HG03575 (cell line): ENCODE measurements at regions not wholly inside any gene's neighbourhood (a gene's known extent, or its start where the extent isn't known, plus 50 kb on each side); places are given as distances from the start of the nearest gene placed in this dataset.
"Not testable (repeated sequence)": the region's sequence is repeated elsewhere in the genome, so short reads cannot be mapped to it uniquely, and the experiment has no call there.

Experiments
- ATAC-seq: cut with Tn5 transposase; IDR thresholded peaks from one replicate; pipeline ENCODE4 v1.9.1; 2021; ENCODE audit not compliant: unreplicated experiment, insufficient number of reproducible peaks, low FRiP score; ENCODE audit errors: extremely low read depth

- not testable (repeated sequence) for ATAC-seq
Observed at GRCh38 chr6:4725136-4725760, 51.0 kb upstream of the CDYL start.

DNA sequence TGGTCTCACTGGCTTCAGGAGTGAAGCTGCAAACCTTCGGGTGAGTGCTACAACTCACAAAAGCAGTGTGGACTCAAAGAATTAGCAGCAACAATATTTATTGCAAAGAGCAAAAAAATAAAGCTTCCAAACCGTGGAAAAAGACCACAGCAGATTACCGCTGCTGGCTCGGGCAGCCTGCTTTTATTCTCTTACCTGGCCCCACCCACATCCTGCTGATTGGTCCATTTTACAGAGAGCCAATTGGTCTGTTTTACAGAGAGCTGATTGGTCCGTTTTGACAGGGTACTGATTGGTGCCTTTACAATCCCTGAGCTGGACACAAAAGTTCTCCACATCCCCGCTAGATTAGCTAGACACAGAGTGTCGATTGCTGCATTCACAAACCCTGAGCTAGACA lies 51.5 kb upstream of the CDYL start:
- ATAC-seq, result not testable (repeated sequence)

- ATAC-seq, result no peak
Observed at GRCh38 chr6:4723383-4723782, 52.8 kb upstream of the CDYL start.

DNA sequence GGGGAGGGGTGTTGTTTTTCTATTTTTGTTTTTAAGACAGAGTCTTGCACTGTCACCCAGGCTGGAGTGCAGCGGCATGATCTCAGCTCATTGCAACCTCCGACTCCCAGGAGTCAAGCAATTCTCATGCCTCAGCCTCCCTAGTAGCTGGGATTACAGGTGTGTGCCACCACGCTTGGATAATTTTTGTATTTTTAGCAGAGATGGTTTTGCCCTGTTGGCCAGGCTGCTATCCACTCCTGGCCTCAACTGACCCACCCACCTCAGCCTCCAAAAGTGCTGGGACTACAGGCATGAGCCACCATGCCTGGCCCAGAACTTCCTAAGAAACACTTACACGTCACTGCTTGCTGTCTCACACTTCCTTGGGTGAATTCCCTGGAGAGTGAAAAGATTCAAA lies 54.8 kb upstream of the CDYL start:
- not testable (repeated sequence) for ATAC-seq

DNA sequence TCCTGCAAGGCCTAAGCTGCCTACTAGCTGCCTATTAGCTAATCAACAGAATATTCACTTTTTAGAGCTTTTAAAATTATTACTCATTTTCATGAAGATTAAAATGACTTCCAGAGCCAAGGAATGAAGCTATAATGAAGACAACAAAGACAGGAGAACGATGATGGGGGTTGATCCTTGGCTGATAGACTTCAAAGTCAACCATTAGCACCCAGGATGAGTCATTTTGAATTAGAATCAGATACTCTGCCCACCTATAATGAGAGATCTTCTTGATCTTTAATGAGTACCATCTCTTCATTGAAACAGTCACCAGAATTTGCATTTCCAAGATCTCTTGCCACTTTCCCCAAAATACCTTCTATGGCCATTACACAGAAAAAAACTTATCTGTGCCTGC lies 56.7 kb upstream of the CDYL start:
- no peak for ATAC-seq

DNA sequence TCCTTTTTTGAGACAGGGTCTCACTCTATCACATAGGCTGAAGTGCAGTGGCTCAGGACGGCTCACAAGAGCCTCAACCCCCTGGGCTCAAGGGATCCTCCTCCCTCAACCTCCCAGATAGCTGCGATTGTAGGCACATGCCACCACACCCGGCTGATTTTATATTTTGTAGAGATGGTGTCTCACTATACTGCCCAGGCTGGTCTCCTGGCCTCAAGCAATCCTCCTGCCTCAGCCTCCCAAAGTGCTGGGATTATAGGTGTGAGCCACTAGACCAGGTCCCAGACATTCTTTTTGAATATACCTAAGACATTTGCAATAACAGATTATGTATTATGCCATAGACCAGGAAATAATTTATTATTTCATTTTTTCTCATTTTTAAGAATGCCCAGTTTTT lies 58.3 kb upstream of the CDYL start:
- no peak for ATAC-seq

DNA sequence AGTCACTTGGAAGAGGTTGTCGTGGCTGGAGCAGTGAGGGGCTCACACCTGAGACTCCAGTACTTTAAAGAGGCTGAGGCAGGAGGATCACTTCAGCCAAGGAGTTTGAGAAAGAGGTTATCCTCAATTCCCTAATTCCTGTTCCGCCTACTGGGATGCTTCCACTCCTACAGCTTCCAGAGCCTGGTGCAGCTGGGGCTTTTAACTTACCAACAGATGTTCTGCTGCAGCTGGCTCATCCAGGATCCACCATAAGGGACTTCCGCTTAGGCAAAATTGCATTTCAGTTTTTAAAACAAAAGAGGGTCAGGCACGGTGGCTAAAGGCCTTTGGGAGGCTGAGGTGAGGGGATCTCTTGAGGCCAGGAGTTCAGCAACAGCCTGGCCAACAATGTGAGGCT lies 59.1 kb upstream of the CDYL start:
- no peak for ATAC-seq

DNA sequence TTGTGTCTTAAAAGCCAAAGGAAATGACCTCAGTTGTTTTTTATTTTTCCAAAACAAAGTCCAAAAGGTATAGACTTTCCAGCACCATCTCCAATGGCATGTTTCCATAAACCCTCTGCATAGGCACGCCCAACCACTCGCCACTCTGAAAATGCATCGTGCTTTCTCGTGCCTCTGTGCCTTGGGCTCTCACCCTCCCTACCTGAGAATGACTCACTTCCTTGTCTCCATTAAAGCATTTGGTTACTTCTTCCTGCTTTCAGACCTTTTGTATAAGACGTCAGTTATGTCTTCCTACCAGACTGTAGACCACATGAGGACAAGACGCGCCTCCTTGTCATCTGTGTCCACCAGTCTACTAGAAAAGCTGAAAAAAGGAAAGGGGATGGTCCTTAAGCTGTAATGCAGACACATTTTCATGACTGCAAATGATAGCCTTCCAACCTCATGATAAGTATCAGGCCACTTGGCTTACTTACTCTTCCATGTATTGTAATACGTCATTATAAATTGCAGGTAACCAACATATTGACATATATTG lies 61.2 kb upstream of the CDYL start:
- ATAC-seq, result no peak

DNA sequence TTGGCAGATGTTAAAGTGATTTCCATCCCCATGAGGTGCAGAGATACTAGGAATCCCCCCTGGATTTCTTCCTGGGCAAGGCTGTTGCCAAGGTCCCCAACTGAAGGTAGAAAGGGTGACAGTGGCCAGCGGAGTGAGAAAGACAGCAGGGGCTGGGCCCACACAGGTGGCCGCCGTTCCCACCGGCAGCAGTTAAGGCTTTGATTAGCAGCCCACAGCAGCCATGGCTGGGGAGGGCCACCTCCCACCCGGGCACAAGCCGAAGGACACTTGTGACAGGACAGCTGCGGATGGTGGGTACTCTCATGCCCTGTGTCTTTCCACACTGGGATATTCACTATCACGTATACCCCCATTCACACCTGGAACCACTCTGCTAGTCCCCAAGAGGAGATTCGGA lies 63.9 kb upstream of the CDYL start:
- no peak for ATAC-seq

DNA sequence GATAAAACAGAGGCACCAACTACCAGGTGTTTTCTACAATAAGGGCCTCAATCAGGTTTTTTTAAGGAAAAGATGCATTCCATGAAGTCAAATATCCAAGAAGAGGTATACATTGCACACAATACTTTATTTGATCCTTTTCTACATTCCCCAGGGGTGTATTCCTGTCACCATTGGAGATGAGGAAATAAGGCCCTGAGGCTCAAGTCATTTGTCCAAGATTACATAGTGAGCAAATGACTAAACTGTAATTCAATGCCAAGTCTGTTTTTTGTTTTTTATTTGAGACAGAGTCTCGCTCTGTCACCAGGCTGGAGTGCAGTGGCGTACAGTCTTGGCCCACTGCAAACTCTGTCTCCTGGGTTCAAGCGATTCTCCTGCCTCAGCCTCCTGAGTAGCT lies 69.2 kb upstream of the CDYL start:
- ATAC-seq, result no peak

DNA sequence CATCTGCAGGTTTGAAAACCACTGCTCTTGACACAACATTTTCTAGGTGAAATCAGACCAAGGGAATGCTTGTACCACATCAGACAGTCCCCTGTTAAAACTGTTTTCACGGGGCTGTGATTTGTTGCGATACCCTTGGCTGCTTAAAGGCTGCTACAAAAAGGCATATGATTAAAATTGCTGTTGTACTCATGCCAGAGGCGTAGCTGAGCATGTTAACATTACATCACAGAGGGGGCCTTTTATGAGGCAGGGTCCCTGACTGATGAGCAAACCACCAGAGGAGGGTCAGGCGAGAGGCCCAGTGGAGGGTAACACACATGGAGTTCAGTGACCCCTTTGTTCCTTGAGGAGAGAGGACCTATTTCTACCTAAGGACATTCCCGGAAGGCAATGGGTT lies 70.4 kb upstream of the CDYL start:
- ATAC-seq, result no peak

- no peak for ATAC-seq
Observed at GRCh38 chr6:4703382-4703781, 72.8 kb upstream of the CDYL start.

DNA sequence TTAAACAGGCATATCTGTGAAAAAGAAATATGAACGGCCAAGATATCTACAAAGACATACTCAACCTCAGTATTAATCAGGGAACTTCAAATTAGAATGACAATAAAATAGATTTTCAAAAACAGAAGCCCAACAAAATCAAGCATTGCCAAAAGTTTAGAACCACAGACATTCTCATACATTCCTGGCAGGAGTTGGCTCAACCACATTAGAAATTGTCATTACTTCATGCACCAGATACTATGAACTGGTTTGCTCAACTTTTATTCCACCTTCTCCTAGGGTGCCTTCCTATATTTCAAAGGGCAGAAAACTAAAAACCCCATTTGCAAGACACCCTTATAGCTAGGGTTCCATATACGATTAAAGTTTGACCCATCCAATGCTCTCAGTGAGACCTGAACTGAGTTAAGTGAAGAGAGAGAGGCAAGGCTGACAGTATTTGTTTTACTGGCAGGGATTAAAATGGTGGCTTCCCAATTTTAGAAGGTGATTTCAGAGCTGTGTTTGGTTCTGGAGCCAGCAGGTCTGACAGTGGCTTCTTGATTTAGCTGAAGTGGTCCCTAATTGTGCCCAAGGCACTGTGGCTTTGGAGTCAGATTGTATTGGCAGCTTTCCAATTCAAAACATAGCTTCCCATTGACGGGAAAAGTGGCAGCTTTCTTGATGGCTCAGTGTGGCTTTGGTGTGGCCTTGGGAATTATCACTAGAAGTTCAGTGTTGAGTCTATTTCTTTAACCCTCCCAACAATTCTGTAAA lies 77.1 kb upstream of the CDYL start:
- no peak for ATAC-seq

DNA sequence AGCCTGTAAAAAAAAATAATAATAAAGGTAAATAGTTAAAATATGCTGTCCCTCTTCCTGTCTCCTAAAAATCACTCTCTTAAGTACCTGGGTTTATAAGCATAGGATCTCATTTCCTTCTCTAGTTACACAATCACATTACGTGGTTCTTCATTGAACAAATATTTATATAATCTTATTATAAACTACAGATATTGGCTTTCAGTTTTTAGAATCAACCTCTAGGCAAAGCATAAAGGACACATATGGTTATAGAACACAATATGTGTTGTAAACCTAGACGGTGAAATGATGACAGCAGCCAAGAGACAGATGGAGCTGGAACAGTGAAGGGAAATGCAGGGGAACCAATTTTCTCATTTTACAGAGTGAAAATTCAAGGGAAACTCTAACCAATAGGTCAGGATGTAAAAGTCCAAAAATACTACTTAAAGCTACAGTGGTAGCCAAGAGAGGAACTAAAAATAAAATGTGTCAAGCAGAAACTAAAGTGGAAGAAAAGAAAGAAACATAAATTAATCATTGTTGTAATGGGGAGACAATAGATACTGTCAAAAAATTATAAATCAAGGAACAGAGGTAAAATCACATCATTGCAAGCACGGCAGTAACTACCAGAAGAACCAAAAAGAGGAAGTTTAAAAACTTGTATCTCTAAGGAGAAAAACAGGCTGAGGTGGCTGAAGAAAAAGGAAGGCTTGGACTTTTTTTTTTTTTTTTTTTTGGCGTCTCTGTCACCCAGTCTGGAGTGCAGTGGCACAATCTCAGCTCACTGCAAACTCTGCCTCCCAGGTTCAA lies 82.8 kb upstream of the CDYL start:
- ATAC-seq, result no peak

DNA sequence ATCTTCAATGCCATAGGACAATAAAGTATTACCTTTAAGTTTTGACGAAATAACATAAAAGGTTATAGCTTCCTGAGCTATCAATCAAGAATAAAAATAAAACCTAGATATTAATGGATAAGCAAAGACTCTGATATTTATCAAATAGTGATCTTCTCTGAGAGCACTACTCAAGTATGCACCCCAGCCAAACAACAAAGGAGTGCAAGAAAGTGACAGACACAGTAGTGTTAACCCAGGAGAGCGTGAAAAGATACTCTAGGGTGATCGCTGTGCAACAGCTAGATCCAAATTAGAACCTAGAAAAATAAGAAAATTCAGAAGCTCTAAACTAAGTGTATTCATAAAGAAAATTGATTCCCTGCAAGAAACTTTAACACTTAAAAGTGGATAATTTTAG lies 83.5 kb upstream of the CDYL start:
- ATAC-seq, result no peak

DNA sequence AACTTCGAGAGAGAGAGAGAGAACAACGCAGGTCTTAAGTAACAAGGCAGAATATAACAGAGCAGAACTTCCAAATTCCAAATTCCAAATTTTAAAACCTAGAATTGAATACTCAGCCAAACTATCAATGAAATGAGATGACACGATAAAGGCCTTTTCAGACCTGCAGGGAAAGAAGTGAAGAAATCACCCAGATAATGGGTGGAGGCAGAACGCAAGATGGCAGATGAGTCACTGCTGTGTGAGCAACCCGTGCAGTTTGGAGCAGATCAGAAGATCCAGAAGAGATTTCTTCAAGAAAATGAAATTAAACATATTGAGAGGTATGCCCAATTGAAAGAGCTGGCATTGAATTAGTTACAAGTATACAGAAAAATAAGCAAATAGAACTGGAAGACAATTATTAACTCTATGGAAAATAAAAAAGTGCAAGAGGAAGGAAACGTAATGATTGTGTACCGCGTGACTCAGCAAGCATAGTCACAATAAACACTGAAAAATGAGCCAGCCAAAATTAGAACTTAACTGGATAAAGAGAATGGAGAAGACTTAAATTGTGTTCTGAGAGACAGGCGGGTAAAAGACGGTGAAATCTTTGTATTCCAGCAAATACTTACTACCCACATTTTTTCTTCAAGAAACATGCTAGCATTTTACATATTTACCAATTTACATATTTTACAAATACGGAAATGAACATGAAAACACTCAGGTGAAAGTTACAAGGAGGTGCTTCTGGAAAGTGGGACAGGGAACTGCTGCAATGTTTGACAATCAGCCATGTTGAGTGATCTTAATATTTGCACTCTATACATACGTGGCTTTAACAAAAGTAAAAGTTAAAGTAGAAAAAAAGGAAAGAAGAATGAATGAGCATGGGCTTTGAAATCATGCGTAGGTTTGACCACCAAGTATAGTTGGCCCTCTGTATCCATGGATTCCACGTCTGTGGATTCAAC lies 87.9 kb upstream of the CDYL start:
- ATAC-seq, result no peak

GRCh38 chr6:4687656-4687988 lies 88.6 kb upstream of the CDYL start:
- no peak for ATAC-seq

DNA sequence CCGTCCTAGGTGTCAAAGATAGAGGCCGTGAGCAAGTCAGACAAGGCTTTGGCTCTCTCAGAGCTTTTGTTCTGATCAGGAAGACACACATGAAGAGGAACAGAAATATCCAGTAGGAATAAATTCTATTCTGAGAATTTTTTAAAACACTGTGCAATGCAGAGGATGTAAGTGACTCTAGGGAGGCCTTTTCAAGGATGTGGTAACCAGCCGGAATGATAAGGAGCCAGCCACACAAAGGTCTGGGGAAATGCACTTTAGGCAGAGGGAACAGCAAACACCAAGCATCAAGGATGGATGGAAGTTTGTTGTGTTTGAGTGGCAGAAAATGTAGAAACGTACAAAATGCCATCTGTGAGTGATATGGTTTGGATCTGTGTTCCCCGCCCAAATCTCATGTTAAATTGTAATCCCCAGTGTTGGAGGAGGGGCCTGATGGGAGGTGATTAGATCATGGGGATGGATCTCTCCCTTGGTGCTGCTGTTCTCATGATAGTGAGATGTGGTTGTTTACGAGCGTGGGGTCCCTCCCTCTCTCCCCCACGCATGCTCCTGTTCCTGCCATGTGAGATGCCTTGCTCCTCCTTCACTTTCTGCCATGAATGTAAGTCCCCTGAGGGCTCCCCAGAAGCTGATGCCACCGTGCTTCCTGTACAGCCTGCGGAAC lies 93.6 kb upstream of the CDYL start:
- no peak for ATAC-seq
